Inflammatory macrophage treated with lipopolysaccharide for 1 hour (primary cell): ENCODE measurements at regions not wholly inside any gene's neighbourhood (a gene's known extent, or its start where the extent isn't known, plus 50 kb on each side); places are given as distances from the start of the nearest gene placed in this dataset.

Experiments used
- DNase-seq, 2 donors: peaks; one replicate each; pipeline ENCODE4 v3.0.0-alpha.2; 2020 to 2022

DNA sequence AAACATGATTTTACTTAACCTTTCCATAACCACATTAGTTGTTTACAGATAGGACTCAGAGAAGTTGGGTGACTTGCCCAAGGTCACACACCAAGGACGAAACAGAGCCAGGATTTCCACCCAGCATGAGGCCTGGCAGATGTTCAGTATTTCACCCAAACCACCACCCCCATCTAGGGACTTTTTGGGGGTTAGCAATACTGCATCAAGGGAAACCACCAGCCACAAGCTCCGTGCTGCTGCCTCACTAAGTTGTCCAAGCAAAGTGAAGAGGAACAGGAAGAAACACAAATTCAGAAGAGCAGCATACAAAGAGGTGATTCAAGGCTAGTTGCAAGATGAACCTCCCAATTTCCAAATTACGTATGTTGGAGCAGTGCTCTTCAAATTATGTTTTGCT is 219.6 kb upstream of the RORB start:
- peak in 1 of 2 donors; percentile 6 for DNase-seq

DNA sequence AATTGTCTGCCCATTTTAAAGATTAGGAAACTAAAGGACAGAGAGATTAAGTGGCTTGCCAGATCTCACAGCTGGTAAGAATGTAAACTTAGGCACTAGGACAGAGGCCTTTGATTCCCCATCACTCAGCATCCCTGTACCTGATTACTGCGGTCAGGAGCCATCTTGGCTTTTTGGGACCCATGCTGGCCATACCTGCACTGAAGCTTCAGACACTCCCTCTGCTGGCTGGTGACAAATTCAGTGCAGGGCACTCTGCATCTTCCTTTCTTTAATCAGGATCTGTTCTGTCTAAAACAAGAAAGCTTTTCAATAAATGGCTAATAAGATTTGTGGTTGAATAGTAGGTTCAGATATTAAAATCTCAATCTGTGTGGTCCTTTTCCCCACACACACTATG is 215.5 kb upstream of the RORB start:
- no peak for DNase-seq

DNA sequence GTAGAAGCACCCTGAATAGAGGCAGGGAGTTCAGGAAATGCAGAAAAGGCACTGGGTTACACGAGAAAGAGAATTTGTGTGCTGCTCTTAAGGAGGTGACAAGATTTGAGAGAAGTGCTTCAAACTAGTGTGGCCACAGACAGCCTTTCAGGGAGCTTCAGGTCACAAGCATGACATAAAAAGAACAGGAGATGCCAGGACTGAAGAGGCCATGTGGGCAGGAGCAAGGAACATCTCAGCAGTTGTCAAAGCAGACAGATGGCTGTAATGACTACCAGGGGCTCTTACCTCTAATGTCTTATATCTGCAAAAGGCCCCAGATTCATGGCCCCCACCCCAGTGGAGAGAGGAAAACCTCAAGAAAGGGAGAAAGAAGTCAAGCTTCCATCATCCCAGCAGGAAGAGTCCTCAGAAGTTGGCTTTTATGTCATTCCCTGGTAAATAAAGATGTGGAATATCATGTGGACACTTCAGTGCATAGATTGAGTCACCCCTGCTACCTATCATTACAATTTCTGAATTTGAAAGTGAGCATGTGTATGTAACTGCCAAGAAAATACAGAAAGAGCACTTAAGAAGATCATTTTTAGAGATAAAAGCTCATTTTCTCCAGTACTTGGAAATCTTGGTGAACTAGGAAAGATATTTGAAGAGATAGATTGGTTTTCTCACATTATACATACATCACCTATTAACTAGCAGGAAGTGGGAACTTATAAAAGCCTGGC is 214.4 kb upstream of the RORB start:
- no peak for DNase-seq

DNA sequence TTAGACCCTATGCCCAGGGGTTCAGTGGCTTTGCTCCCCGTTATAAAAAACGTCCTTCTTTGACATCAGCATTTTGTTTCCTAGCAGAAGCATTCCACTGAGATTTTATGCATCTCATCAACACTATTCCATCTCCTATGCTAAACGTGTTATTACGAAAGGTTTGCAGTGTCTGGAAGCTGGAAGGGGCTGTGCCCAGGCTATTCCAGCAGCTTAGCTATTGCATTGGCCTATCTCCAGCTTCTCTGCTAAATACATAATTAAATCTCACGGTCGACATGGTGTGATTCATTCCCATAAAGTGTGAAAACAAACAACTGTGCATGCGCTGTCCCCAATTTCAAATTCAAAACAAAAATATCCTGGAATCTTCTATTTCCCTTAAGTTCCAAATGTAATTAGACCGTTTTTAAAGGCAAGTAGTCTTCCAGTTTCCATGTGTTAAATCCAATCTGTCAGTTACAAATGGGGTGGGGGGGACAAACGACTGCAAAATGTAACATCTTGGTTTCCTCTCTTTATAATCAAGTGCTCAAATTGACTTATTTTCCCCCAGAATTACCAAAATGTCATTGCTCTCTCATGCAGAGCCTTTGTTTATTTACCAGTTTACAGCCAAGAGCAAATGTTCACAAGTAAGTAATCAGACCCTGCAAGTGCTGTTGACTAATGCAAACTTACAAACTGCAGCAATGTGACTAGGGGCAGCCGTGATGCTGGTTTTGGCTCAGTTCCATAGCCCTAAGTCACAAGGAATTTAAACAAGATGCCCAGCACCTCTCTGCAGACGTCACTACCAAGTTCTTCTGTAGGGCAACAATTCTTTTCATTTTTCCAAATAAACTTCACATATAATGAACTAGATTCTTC is 212.3 kb upstream of the RORB start:
- no peak for DNase-seq

DNA sequence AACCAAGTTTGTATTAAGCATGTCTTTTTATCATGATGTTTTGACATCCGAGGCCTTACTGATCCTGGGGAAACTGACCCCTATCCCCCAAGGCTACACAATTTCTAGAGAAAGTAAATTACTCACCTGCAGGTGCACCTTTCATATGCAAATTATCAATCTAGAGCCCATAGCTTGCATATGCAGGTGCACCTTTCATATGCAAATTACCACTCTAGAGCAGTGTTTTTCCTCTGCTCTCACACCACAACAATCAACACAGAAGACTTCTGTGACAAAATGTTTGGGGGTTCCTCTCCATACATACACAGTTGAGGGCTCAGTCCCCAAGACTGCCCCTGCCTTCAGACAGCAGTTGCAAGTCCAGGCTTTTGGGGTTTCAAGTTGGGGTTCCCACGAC is 203.7 kb upstream of the RORB start:
- no peak for DNase-seq

DNA sequence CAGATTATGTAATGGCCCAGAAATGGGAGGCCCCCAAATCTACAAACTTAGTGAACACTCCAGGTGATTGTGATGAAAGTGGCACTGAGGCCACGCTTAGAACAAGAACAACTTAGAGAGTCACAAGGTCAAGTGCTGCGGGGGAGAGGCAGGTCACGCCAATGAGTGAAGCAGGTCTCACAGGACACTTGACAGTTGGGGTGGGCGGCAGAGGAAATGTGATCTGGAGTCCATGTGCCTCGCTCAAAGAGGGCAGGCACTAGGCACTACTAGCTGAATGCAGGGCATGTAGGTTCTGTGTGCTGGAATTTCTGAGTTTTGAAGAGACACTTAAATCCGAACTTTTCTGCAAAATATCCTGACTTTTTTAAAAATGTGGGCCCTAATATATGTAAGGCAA is 193.2 kb upstream of the RORB start:
- DNase-seq: no peak

DNA sequence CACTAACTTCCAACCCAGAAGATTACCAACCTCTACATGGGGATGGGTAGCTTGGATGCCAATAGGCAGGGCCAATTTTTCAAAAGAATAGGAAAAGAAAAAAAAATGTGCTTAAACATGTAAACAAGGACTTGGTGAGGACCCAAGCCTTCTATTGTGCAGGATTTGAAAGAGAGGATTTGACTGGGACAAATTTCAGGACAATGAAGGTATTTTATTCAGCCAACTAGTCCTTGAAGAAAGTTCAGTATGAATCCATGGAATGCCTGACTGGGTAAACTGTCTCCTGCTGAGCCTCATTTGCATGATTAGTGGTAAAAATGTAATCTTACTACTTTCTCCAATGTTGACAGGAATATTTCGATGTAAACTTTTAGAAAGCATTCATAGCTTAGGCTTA is 192.5 kb upstream of the RORB start:
- DNase-seq: no peak

DNA sequence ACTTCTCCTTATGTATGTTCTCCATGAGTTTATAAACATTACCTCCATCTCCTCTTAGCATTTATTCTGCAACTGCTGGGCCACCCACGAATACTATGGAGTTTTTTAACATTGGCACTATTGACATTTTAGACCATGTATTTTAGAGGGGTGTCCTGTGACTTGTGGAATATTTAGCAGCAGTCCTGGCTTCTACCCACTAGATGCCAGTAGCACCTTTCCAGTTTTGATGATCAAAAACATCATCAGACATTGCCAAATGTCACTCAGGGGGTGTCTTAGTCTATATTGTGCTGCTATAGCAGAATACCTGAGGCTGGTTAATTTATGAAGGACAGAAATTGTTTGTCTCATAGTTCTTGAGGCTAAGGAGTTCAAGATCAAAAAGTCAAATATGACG is 187.5 kb upstream of the RORB start:
- DNase-seq: no peak

DNA sequence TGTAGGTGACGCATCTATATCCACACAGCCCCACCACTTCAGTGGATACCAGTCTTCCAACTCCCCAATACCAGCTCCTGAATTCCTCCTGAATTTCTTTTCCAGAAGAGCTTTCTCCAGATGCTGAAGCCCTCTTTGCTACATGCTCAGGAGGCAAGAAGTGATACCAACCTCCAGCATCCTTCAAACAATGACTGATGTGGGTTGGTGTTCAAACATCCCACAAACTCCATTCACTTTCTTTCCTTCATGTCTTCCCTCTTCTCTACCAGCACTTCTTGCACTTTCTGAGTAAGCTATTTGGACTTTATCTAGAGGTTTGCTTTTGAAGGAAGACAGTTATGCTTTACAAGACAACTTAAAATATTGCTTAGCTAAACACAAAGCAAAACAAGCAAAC is 179.9 kb upstream of the RORB start:
- no peak for DNase-seq

DNA sequence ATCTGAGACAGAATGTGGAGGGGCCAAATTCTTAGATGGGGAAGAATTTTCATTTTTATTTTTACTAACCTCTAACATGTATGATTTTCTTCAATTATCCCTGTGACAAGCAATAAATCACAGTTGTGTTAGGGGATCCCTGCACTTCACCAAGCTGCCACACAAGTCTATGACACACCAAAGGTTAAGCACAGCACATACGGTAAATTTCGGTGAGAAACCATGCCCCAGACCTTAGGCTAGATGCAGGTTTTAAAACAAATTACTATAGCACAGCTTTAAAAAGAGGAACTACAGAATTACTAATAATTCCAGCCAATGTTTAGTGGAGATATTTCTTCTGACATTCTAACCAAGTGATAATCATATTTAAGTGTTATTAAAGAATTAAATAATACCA is 175.7 kb upstream of the RORB start:
- no peak for DNase-seq

DNA sequence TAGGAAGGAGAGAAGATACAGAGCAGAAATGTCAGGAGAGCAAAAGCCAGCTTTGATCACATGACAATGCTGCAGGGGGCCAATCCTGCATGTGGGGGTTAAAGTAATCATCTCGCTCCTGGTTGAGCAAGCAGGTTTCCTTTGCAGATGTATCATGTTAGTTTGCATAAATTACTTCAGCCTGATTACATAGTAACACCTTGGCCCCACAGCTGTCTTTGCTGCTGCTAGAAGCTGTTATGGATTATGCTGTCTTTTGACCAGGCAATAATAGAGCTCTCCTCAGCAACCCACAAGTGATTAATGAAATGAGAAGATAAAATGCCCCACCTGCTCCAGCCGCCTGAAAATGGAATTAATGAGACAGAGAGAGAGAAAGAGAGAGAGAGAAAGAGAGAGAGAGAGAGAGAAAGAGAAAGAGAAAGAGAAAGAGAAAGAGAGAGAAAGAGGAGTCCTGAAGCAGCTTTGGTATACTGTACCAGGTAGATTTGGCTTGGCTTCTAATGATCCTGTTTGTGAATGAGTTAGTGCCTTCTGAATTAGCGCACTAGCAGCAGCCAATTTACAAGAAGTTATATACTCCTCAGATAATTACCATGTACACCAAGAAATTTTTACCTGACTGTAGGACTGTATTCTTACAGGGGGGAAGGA is 174.3 kb upstream of the RORB start:
- no peak for DNase-seq

DNA sequence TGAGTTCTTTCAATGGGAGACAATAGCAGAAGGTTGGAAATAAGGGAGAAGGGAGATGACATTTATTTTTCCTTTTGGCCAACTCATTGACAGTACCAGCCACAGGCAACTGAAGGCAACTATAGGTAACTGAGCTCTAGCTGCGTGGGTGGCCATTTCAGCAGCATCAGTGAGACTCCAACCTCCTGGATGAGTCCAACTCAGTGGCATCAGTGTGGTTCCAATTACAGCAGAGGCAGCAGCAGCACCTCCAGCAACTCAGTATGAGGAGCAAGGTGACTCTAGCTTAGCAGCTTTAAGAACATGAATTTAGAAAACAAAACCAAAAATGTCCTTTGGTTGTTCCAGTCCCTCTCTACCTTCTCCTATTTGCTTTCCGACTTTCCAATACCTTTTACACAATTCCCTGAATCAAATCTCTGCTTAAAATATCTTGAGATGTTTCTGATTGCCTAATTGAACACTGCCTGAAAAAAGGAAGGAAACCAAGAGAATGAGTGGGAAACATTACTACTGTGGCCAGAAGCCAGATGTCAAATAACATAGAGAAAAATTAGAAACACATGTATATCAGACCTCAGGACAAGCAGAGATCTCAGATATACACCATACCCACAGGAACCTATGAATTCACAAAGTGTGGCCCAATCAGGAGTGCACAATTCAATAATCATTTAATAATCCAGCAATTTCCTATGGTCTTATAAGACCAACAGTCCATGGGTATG is 166.5 kb upstream of the RORB start:
- peak; percentile 2 to 22 for DNase-seq

DNA sequence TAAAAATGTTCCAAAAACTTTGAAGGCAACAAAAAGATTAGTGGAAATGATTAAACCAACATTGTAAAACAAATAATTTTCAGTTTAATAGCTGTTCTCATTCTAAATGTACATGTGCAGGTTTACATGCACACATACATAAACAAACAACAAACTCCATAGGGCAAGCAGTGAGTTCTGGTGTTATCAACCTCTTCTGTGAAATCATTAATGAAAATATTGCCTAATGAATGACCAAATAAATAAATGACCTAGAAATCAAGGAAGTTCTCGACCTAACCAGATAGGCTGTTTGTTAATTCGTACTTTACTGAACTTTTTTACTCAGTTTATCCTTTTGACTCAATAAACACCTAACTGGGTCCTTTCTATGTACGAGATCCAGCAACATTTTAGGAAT is 165.5 kb upstream of the RORB start:
- no peak for DNase-seq

DNA sequence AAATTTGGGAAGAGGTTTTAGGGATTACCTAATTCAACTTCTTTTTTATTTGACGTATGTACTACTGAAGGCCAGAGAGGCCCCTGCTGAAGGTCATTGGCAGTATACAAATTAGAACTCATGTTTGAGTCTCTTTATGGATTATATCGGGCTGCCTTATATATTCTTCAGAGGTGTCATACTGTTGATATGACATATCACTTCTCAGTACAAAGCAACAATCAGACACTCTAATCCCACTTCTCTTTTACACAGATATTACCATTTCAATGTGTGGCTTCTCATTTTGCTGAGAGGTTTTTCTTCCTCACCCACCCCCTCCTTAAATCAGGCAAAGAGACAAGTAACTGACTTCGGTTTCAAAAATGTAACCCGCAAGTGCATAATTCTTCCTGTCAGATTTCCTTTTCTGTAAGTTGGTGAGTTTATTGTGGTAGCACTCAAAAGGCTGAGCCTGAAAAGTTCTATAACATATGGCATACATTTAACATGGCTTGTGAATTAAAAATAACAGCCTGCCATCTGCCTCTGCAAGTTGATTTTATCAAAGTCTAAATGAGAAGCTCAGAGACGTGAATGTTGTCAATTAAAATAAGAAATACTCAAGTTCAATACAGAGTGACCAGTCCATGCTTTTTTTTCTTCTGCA is 163.6 kb upstream of the RORB start:
- peak in 1 of 2 donors; percentile 6 for DNase-seq

DNA sequence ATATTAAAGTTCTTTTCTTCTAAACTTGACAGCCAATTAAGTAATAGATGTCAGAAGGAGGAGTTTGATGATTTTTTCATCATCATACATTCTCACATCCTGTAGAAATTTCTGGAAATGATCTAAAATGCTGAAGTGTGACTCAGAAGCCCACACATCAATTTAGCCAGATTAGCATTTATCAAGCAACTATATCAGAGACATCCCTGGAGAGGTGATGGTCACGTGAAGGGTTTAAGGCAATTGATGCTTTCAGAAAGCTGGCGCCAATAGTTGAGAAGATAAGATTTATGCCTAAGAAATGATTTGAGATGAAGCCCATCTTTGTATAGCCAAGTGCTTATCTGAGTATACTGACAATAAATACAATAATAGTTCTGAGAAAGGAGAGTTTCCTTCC is 162.9 kb upstream of the RORB start:
- DNase-seq: no peak

DNA sequence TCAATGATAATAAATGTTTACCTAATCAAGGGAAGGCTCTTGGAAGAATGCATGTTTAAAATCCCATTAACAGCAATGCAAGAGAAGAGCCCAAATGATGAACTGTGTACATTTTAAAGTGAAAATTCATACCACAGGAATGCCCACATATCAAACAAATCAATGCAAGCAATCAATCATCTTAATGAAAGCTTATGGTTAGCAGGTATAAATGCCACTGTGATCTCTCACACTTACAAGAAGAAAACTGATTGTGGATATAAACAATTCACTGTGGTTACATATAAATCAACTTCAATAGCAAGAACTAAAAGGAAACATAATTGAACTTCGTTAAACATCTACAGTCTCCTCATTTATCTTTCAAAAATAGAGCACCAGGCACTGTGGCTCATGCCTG is 161.0 kb upstream of the RORB start:
- no peak for DNase-seq

DNA sequence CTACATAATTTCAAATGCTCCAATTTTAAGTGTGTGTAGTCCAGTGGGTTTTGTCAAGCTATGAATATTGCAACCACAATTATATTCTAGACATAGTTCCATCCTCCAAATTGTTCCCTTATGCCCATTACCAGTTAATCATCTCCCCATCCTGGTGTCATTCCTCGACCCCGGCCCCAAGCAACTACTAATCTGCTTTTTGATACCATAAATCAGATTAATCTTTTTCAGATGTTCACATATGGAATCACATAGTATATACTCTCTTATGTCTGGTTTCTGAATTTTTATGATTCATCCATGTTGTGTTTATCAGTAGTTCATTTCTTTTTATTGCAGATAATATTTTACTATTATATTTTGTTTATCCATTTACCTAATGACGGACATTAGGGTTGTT is 148.4 kb upstream of the RORB start:
- no peak for DNase-seq

DNA sequence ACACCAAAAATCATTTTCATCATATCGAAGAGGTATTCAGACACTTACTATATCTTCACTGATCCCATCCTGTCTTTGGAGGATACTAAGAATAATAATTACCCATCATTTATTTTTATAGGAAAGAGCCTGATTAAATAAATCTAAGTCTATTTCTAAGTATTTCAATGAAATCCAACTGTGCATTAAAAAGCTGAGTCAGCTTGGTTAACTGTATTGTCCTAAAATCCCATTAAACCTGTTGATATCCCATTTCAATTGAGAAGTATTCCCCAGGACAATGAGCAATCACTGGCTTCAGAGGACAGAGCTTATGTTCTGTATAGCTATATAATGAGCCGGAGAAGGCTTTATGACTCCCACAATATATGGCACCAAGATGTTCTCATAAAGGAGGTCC is 142.0 kb upstream of the RORB start:
- no peak for DNase-seq

DNA sequence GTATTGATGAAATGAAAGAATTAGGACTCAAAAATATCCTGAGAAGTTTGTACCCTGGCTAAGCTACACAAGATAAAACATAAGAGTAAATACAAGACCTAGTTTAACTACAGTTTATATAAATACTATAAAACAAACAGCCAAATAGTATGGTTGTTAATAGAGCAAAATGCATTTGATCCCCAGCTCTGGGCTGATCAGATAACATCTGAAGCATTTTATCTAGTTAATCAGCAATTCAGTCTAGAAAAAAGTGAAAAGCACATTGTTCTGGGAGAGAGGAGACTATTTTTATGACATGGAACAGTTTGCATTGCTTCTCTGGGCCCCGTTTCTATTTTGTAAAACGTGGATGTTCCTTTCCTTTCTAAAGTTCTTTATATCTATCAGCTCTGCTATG is 139.6 kb upstream of the RORB start:
- DNase-seq: no peak

DNA sequence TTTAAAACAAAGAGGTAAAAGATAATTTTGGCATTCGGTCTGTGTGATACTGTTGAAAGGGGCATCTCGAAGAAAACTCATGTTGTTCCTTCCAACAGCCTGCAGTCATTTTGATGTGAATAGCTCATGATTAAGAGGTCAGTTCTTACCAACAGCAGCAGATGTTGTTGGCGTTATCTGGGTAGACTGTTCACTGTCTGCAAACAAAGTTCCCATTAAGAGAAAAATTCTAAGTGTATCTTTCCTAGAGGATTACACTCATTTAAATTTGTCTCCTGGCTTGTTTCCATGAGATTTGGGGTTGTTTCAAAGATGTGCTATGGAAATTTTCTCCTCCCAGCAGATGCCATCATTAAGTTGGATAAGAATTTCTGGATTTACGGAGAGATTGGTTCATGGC is 138.2 kb upstream of the RORB start:
- no peak for DNase-seq

DNA sequence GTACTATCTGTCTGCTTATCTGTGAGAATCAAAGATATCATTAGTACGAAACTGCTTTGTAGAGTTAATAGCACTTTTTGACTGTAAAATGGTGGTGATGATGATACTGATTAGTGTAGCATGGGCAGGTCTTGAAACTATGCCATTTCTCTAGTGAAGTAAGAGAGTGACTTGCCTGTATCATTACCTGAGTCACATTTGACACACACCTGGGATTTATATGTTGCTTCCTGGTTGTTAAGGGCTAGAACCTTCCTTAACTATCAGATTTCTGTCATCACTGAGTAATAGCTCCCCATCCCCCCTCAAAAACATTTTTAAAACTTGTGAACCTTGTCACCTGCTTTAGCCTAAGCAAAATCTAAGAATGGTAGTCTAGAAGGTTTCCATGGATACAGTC is 135.6 kb upstream of the RORB start:
- no peak for DNase-seq

DNA sequence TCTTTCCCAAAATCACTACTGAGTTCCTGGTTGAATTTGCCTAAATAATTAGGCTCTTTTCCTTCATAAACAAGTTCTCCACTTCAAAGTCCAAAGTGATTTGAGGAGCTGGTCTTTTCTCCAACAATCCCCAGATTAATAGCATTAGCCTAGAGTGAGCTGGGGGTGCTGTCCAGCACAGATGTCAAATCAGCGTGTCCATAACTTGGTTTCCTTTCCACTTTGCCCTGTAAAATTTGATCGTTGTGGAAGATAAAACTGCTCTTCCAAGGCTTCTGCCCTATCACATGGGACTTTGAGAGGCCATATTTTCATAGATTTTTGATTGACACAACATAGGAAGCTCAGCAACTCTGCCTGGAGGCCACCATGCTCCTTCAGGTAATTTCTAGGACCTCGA is 134.7 kb upstream of the RORB start:
- DNase-seq: no peak

DNA sequence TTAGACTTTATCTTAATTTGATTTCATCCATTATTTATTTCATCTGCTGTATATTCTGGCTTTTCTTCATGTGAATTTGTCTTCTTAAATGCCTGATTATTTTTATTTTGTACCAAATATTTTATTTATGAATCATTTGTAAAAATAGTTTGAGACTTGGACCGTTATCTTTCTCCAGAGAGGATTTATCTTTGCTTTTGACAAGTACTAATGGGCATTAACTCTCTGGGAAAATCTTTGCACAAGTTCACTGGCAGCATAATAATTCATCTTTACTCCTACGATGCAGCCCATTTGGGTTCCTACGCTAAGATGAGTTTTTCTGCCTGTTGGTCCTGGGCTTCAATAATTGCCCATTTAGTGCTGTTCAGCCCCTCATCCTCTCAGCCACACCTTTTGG is 131.0 kb upstream of the RORB start:
- DNase-seq: no peak
